ENCODE measurements at regions not wholly inside any gene's neighbourhood (a gene's known extent, or its start where the extent isn't known, plus 50 kb on each side); places are given as distances from the start of the nearest gene placed in this dataset.

- no peaks in the 10 kb centered on the region for H3K4me1 ChIP-seq (ENCODE audit: insufficient read depth, low read length)
- H2AFZ ChIP-seq (ENCODE audit: low read length) = no peak overlapping the region
- no peaks in the 10 kb centered on the region for H3K36me3 ChIP-seq (ENCODE audit: insufficient read depth, low read length)
- no peak for TF ChIP-seq CTCF (IDR thresholded peaks at IDR 0.05; ENCODE audit: extremely low read depth, low read depth, low read length)
- H3K4me3 ChIP-seq (ENCODE audit: insufficient read depth, low read length) = no peak overlapping the region
- H3K4me2 ChIP-seq (ENCODE audit: insufficient read depth, low read length) = no peak overlapping the region
- H4K20me1 ChIP-seq (ENCODE audit: insufficient read depth, low read length) = no peaks in the 10 kb centered on the region
- no peak for DNase-seq (ENCODE audit: insufficient read length, low spot score, missing footprints)
- no peak overlapping the region for H3K27ac ChIP-seq (ENCODE audit: low read depth, low read length)
- no peaks in the 10 kb centered on the region for H3K79me2 ChIP-seq (ENCODE audit: insufficient read depth, low read length)
- no peaks in the 10 kb centered on the region for H3K9me3 ChIP-seq (ENCODE audit: low read depth, low read length)
- no peaks in the 10 kb centered on the region for H3K27me3 ChIP-seq (ENCODE audit: insufficient read depth, low read length)
Observed at GRCh38 chr3:25171897-25172296, 256.2 kb upstream of the RARB start.

DNA sequence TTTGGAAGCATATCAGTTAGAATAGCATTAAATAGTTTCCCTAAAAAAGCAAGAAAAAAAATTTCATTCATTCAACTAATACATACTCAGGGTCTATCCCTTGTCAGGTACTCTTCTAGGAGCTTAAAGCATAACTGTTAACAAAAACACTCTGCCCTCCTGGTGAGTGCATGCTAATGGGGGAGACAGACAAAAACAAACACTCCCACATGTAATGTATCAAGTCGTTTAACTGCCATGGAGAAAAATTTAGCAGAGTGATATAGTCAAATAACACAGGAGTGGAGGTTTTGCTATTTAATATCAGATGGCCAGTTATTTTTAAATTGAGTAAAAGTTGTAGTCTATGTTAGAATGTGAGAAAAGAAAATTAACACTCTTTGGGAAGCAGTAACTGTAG, 254.5 kb upstream of the RARB start:
- Histone ChIP-seq H3K9me3 (ENCODE audit: low read depth, low read length) (no peaks in the 10 kb centered on the region), H3K27me3 (ENCODE audit: insufficient read depth, low read length) (no peaks in the 10 kb centered on the region), H3K36me3 (ENCODE audit: insufficient read depth, low read length) (no peaks in the 10 kb centered on the region), H3K4me2 (ENCODE audit: insufficient read depth, low read length) (no peak overlapping the region), H3K27ac (ENCODE audit: low read depth, low read length) (no peak overlapping the region), H3K4me3 (ENCODE audit: insufficient read depth, low read length) (no peak overlapping the region), H2AFZ (ENCODE audit: low read length) (no peak overlapping the region), H3K79me2 (ENCODE audit: insufficient read depth, low read length) (no peaks in the 10 kb centered on the region), H3K4me1 (ENCODE audit: insufficient read depth, low read length) (no peaks in the 10 kb centered on the region), H4K20me1 (ENCODE audit: insufficient read depth, low read length) (no peaks in the 10 kb centered on the region)
- DNase-seq (ENCODE audit: insufficient read length, low spot score, missing footprints) = no peak
- TF ChIP-seq CTCF (IDR thresholded peaks at IDR 0.05; ENCODE audit: extremely low read depth, low read depth, low read length) = no peak

- no peaks in the 10 kb centered on the region for H3K4me1 ChIP-seq (ENCODE audit: insufficient read depth, low read length)
- H3K4me2 ChIP-seq (ENCODE audit: insufficient read depth, low read length) = no peak overlapping the region
- H3K36me3 ChIP-seq (ENCODE audit: insufficient read depth, low read length) = no peaks in the 10 kb centered on the region
- H3K79me2 ChIP-seq (ENCODE audit: insufficient read depth, low read length) = no peaks in the 10 kb centered on the region
- no peaks in the 10 kb centered on the region for H3K9me3 ChIP-seq (ENCODE audit: low read depth, low read length)
- no peak overlapping the region for H2AFZ ChIP-seq (ENCODE audit: low read length)
- no peak overlapping the region for H3K27ac ChIP-seq (ENCODE audit: low read depth, low read length)
- TF ChIP-seq CTCF (IDR thresholded peaks at IDR 0.05; ENCODE audit: extremely low read depth, low read depth, low read length) = no peak
- H3K4me3 ChIP-seq (ENCODE audit: insufficient read depth, low read length) = no peak overlapping the region
- DNase-seq (ENCODE audit: insufficient read length, low spot score, missing footprints) = no peak
- H4K20me1 ChIP-seq (ENCODE audit: insufficient read depth, low read length) = no peaks in the 10 kb centered on the region
- H3K27me3 ChIP-seq (ENCODE audit: insufficient read depth, low read length) = no peaks in the 10 kb centered on the region
Observed at GRCh38 chr3:25174251-25174650, 253.8 kb upstream of the RARB start.

DNA sequence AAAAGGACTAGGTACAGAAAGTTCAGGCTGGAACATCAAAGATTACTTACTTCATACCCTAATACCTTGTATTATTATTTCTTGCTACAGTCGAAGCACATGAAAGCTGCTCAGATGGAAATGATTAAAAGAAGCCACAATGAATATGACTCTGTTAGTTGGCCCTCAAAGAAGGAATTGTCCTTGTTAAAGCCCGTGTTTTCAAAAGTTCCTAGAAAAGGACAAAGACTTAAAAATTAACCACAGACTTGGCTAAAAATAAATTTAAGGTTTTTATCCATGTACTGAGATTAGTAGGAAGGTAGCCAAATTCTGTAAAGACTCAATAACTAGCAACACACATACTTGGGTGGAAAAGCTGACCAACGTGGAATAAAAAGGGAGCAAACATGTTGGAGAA, 251.0 kb upstream of the RARB start:
- H3K4me3 ChIP-seq (ENCODE audit: insufficient read depth, low read length) = no peak overlapping the region
- H3K4me1 ChIP-seq (ENCODE audit: insufficient read depth, low read length) = no peaks in the 10 kb centered on the region
- no peak for DNase-seq (ENCODE audit: insufficient read length, low spot score, missing footprints)
- TF ChIP-seq CTCF (IDR thresholded peaks at IDR 0.05; ENCODE audit: extremely low read depth, low read depth, low read length) = no peak
- no peaks in the 10 kb centered on the region for H3K27me3 ChIP-seq (ENCODE audit: insufficient read depth, low read length)
- no peaks in the 10 kb centered on the region for H3K79me2 ChIP-seq (ENCODE audit: insufficient read depth, low read length)
- no peaks in the 10 kb centered on the region for H4K20me1 ChIP-seq (ENCODE audit: insufficient read depth, low read length)
- H3K4me2 ChIP-seq (ENCODE audit: insufficient read depth, low read length) = no peak overlapping the region
- H3K9me3 ChIP-seq (ENCODE audit: low read depth, low read length) = no peaks in the 10 kb centered on the region
- H3K36me3 ChIP-seq (ENCODE audit: insufficient read depth, low read length) = no peaks in the 10 kb centered on the region
- H2AFZ ChIP-seq (ENCODE audit: low read length) = no peak overlapping the region
- no peak overlapping the region for H3K27ac ChIP-seq (ENCODE audit: low read depth, low read length)
